IMR-90 (cell line): ENCODE measurements at regions not wholly inside any gene's neighbourhood (a gene's known extent, or its start where the extent isn't known, plus 50 kb on each side); places are given as distances from the start of the nearest gene placed in this dataset.
A peak's percentile ranks its signal among the peaks of the same experiment; 100 is the strongest.

ENCODE experiments used
- ATAC-seq: fragments of 200-7000 bp; cut with Tn5 transposase; 2 replicates; pipeline ENCODE4 v1.9.1; 2020; ENCODE audit warnings: low read depth, mild to moderate bottlenecking, moderate library complexity
- BruUV-seq: library from RNA; stranded (reverse); fragments of 400-500 nt; replicated peaks from 2 replicates; lab custom pipeline; 2021; lab: Mats Ljungman, UMichigan
- CTCF ChIA-PET: fragments of 300-600 bp; formaldehyde crosslinking; extraction: SDS; loops from one replicate; lab custom pipeline; 2021; ENCODE audit warnings: antibody characterized with exemption; lab: Yijun Ruan, JAX
- POLR2A ChIA-PET: fragments of 300-600 bp; sonication (Branson Sonifier 250); formaldehyde crosslinking; loops from one replicate; lab custom pipeline; 2022; ENCODE audit warnings: antibody characterized with exemption; ENCODE audit not compliant: unreplicated experiment; lab: Charles Lee
- DNase-seq: peaks from one replicate; pipeline ENCODE4 v3.0.0; 2013
- H2AFZ ChIP-seq: replicated peaks from 2 replicates; pipeline ENCODE3; 2013; ENCODE audit warnings: low read length, mild to moderate bottlenecking; ENCODE audit not compliant: poor library complexity
- H2AK5ac ChIP-seq: 2 replicates; pipeline ENCODE4 v1.6.1; 2013; ENCODE audit warnings: low read depth, low read length, inconsistent platforms
- H2AK9ac ChIP-seq: replicated peaks from 2 replicates; pipeline ENCODE3; 2013; ENCODE audit warnings: mild to moderate bottlenecking, low read depth, low read length, moderate library complexity; ENCODE audit not compliant: poor library complexity
- H2BK120ac ChIP-seq: 2 replicates; pipeline ENCODE4 v1.6.1; 2013; ENCODE audit warnings: low read depth, low read length, inconsistent platforms
- H2BK15ac ChIP-seq: 3 replicates; pipeline ENCODE4 v1.6.1; 2013; ENCODE audit warnings: low read depth, low read length, inconsistent platforms
- H2BK20ac ChIP-seq: 2 replicates; pipeline ENCODE4 v1.6.1; 2013; ENCODE audit warnings: low read depth, mild to moderate bottlenecking, inconsistent platforms, low read length, moderate library complexity
- H2BK5ac ChIP-seq: 2 replicates; pipeline ENCODE4 v1.6.1; 2013; ENCODE audit warnings: mild to moderate bottlenecking, low read depth, low read length, inconsistent platforms; ENCODE audit not compliant: poor library complexity, severe bottlenecking
- H3K14ac ChIP-seq: replicated peaks from 2 replicates; pipeline ENCODE4 v1.6.1; 2013; ENCODE audit warnings: low read depth, low read length, inconsistent platforms
- H3K18ac ChIP-seq: 2 replicates; pipeline ENCODE4 v1.6.1; 2013; ENCODE audit warnings: low read depth, low read length, control low read depth
- H3K23ac ChIP-seq: 2 replicates; pipeline ENCODE4 v1.6.1; 2013; ENCODE audit warnings: low read depth, low read length, inconsistent platforms
- H3K27ac ChIP-seq: 2 replicates; pipeline ENCODE4 v1.5.1; 2013; ENCODE audit warnings: mild to moderate bottlenecking, control low read depth, low read length; ENCODE audit not compliant: insufficient read depth
- H3K27me3 ChIP-seq: 2 replicates; pipeline ENCODE4 v1.6.1; 2013; ENCODE audit warnings: low read length; ENCODE audit not compliant: control insufficient read depth, insufficient read depth
- H3K36me3 ChIP-seq: 2 replicates; pipeline ENCODE4 v1.6.1; 2013; ENCODE audit warnings: low read length, mixed read lengths; ENCODE audit not compliant: control insufficient read depth, insufficient read depth
- H3K4ac ChIP-seq: 2 replicates; pipeline ENCODE4 v1.6.1; 2013; ENCODE audit warnings: low read depth, low read length, inconsistent platforms
- H3K4me1 ChIP-seq: 2 replicates; pipeline ENCODE4 v1.6.1; 2013; ENCODE audit warnings: low read length, mixed read lengths; ENCODE audit not compliant: control insufficient read depth, insufficient read depth
- H3K4me2 ChIP-seq: 2 replicates; pipeline ENCODE4 v1.6.1; 2013; ENCODE audit warnings: low read depth, mild to moderate bottlenecking, control low read depth, low read length, moderate library complexity
- H3K4me3 ChIP-seq: 2 replicates; pipeline ENCODE4 v1.5.1; 2013; ENCODE audit warnings: low read depth, mild to moderate bottlenecking, control low read depth, low read length, moderate library complexity; ENCODE audit not compliant: insufficient read depth
- H3K56ac ChIP-seq: 2 replicates; pipeline ENCODE4 v1.6.1; 2013; ENCODE audit warnings: low read length, inconsistent platforms; ENCODE audit not compliant: insufficient read depth; ENCODE audit errors: extremely low read depth
- H3K79me1 ChIP-seq, 2 experiments: 2 replicates each; pipeline ENCODE4 v1.6.1; 2013; ENCODE audit warnings: low read length in 2 of 2, inconsistent platforms in 1 of 2, low read depth in 1 of 2
- H3K9ac ChIP-seq: 2 replicates; pipeline ENCODE4 v1.6.1; 2013; ENCODE audit warnings: low read depth, low read length, control low read depth
- H3K9me1 ChIP-seq: 2 replicates; pipeline ENCODE4 v1.6.1; 2013; ENCODE audit warnings: low read length, inconsistent platforms; ENCODE audit not compliant: insufficient read depth
- H3K9me3 ChIP-seq: 2 replicates; pipeline ENCODE4 v1.6.1; 2013; ENCODE audit warnings: low read length; ENCODE audit not compliant: control insufficient read depth, insufficient read depth
- H4K20me1 ChIP-seq: 2 replicates; pipeline ENCODE4 v1.6.1; 2013; ENCODE audit warnings: low read length, inconsistent platforms; ENCODE audit not compliant: insufficient read depth
- H4K5ac ChIP-seq: 2 replicates; pipeline ENCODE4 v1.6.1; 2013; ENCODE audit warnings: mild to moderate bottlenecking, low read depth, low read length, control low read depth
- H4K8ac ChIP-seq, 2 experiments: 2 replicates each; pipeline ENCODE4 v1.6.1; 2013; ENCODE audit warnings: low read depth in 2 of 2, low read length in 2 of 2, control low read depth in 1 of 2, inconsistent platforms in 1 of 2
- H4K91ac ChIP-seq: 2 replicates; pipeline ENCODE4 v1.6.1; 2013; ENCODE audit warnings: low read depth, low read length, inconsistent platforms; ENCODE audit not compliant: insufficient read depth
- CTCF ChIP-seq: conservative IDR thresholded peaks from 2 replicates; pipeline ENCODE4 v1.5.1; 2012; ENCODE audit warnings: mild to moderate bottlenecking, low read depth, low read length, improper control_type of control experiment
- MAFK ChIP-seq: IDR thresholded peaks from 2 replicates; pipeline ENCODE4 v1.6.1; 2012; ENCODE audit warnings: low read depth, low read length, improper control_type of control experiment
- NFE2L2 ChIP-seq: fragments of 150-350 bp; IDR thresholded peaks from 2 replicates; pipeline ENCODE4 v1.6.1; 2016; ENCODE audit warnings: low read depth, mild to moderate bottlenecking, low read length
- POLR2A ChIP-seq: IDR thresholded peaks from 2 replicates; pipeline ENCODE4 v1.6.1; 2012; ENCODE audit warnings: mild to moderate bottlenecking, low read depth, low read length
- RCOR1 ChIP-seq: IDR thresholded peaks from 2 replicates; pipeline ENCODE4 v1.6.1; 2012; ENCODE audit warnings: mild to moderate bottlenecking, low read length, improper control_type of control experiment; ENCODE audit not compliant: insufficient replicate concordance
- RFX5 ChIP-seq: IDR thresholded peaks from 2 replicates; pipeline ENCODE4 v1.8.0; 2012; ENCODE audit warnings: low read depth, mild to moderate bottlenecking, low read length, moderate library complexity
- WGBS, 2 experiments: methylation state at CpG; one replicate each; pipeline versions ENCODE4 v1.1.5 to v1.1.7; 2013; ENCODE audit warnings: missing lambda C conversion rate in 2 of 2; ENCODE audit not compliant: insufficient read length in 1 of 2; ENCODE audit errors: extremely low coverage in 2 of 2; 5-methylcytosine and 5-hydroxymethylcytosine counted together
- dilution Hi-C: fragments of 300-500 bp; cut with HindIII; formaldehyde crosslinking; loops from one replicate; pipeline ENCODE4 v1.14.3; 2018; ENCODE audit warnings: low sequenced_read_pairs; ENCODE audit not compliant: unreplicated experiment
- in situ Hi-C: fragments of 300-500 bp; cut with MboI; formaldehyde crosslinking; loops from 3 replicates; pipeline ENCODE4 v1.14.3; 2019; ENCODE audit warnings: low sequenced_read_pairs, inconsistent platforms, mixed read lengths
- intact Hi-C: fragments of 100-400 bp; cut with micrococcal nuclease; formaldehyde crosslinking; loops from 2 replicates; pipeline ENCODE4 v1.10.0; 2022

- no TSS peak for BruUV-seq
- Histone ChIP-seq H4K5ac (no peak overlapping the region), H2AK9ac (no peak overlapping the region), H3K18ac (no peak overlapping the region), H2BK15ac (no peak overlapping the region), H2BK20ac (no peak overlapping the region), H3K9me3 (no peaks in the 10 kb centered on the region), H3K4ac (no peak overlapping the region), H3K79me1 (no peaks in the 10 kb centered on the region), H3K56ac (no peak overlapping the region), H3K36me3 (no peaks in the 10 kb centered on the region), H3K4me2 (no peak overlapping the region), H4K91ac (no peak overlapping the region), H2BK5ac (no peak overlapping the region), H3K9me1 (no peaks in the 10 kb centered on the region), H3K27ac (no peak overlapping the region), H2AFZ (no peak overlapping the region), H2BK120ac (no peak overlapping the region), H3K4me1 (peaks cover 3% of the 10 kb centered on the region), H3K14ac (no peak overlapping the region), H4K8ac (no peak overlapping the region), H3K27me3 (no peaks in the 10 kb centered on the region), H3K23ac (no peak overlapping the region), H4K20me1 (no peaks in the 10 kb centered on the region), H3K4me3 (no peak overlapping the region), H3K9ac (no peak overlapping the region), H2AK5ac (no peak overlapping the region)
- dilution Hi-C loops: no loop called here
- ChIA-PET CTCF (interaction anchor here (0.6 to 0.9 kb wide), 2 partner anchors 10 to 557 kb away, joined by 3 to 4 read pairs; no protein-coding TSS in a partner anchor), POLR2A (no interaction called here)
- peak; percentile 46 for ATAC-seq
- DNase-seq: peak; percentile 6
- TF ChIP-seq NFE2L2 (no peak), RCOR1 (no peak), MAFK (no peak), CTCF (no peak), POLR2A (no peak), RFX5 (no peak)
- intact Hi-C loops: no loop called here
- WGBS, 2 experiments: no CpG with 5 or more reads among the region's 1 CpG
- in situ Hi-C loops: no loop called here
Measured at GRCh38 chr6:54588176-54588575, 258.4 kb upstream of the FAM83B start.
